GM18508 (cell line): ENCODE measurements at regions not wholly inside any gene's neighbourhood (a gene's known extent, or its start where the extent isn't known, plus 50 kb on each side); places are given as distances from the start of the nearest gene placed in this dataset.

Experiments used
- ATAC-seq: cut with Tn5 transposase; IDR thresholded peaks from one replicate; pipeline ENCODE4 v1.9.1; 2021; ENCODE audit warnings: moderate number of reproducible peaks; ENCODE audit not compliant: insufficient read depth, unreplicated experiment

GRCh38 chr6:121499666-121500065 lies 64.2 kb downstream of the GJA1 start:
- no peak for ATAC-seq

GRCh38 chr6:121503589-121503991 lies 68.1 kb downstream of the GJA1 start:
- ATAC-seq = no peak

- peak; percentile 88 for ATAC-seq
These were observed 68.8 kb downstream of the GJA1 start for GRCh38 chr6:121504227-121504626.

- ATAC-seq = no peak
These were observed 69.8 kb downstream of the GJA1 start for GRCh38 chr6:121505284-121505683.

GRCh38 chr6:121506761-121507754 lies 71.6 kb downstream of the GJA1 start:
- no peak for ATAC-seq

- ATAC-seq = no peak
These were observed 75.2 kb downstream of the GJA1 start for GRCh38 chr6:121510568-121511177.

- no peak for ATAC-seq
These were observed 80.3 kb downstream of the GJA1 start for GRCh38 chr6:121515630-121516265.

GRCh38 chr6:121516331-121516730 lies 80.9 kb downstream of the GJA1 start:
- ATAC-seq = no peak

- ATAC-seq = no peak
These were observed 85.1 kb downstream of the GJA1 start for GRCh38 chr6:121520337-121521163.

GRCh38 chr6:121521164-121521555 lies 85.7 kb downstream of the GJA1 start:
- no peak for ATAC-seq

GRCh38 chr6:121522265-121522664 lies 86.8 kb downstream of the GJA1 start:
- no peak for ATAC-seq

- ATAC-seq = no peak
These were observed 87.4 kb downstream of the GJA1 start for GRCh38 chr6:121522771-121523386.

GRCh38 chr6:121523628-121524027 lies 88.2 kb downstream of the GJA1 start:
- ATAC-seq = no peak

GRCh38 chr6:121526282-121526681 lies 90.8 kb downstream of the GJA1 start:
- no peak for ATAC-seq

GRCh38 chr6:121531658-121532169 lies 96.3 kb downstream of the GJA1 start:
- no peak for ATAC-seq

GRCh38 chr6:121533321-121533841 lies 97.9 kb downstream of the GJA1 start:
- no peak for ATAC-seq

- ATAC-seq = no peak
These were observed 100.3 kb downstream of the GJA1 start for GRCh38 chr6:121535777-121536176.

- ATAC-seq = no peak
These were observed 100.9 kb downstream of the GJA1 start for GRCh38 chr6:121536345-121536744.

- no peak for ATAC-seq
These were observed 104.0 kb downstream of the GJA1 start for GRCh38 chr6:121539439-121539838.
